Neural cell (in vitro differentiated cells): ENCODE measurements at regions not wholly inside any gene's neighbourhood (a gene's known extent, or its start where the extent isn't known, plus 50 kb on each side); places are given as distances from the start of the nearest gene placed in this dataset.

Experiments
- CTCF ChIP-seq: fragments of 450-650 bp; IDR thresholded peaks from 2 replicates; pipeline ENCODE4 v1.5.1; 2014; ENCODE audit warnings: antibody characterized with exemption, mild to moderate bottlenecking, moderate library complexity; ENCODE audit not compliant: poor library complexity, severe bottlenecking
- EP300 ChIP-seq: fragments of 450-650 bp; conservative IDR thresholded peaks from 2 replicates; pipeline ENCODE4 v1.6.1; 2014; ENCODE audit warnings: antibody characterized with exemption, mild to moderate bottlenecking, moderate library complexity; ENCODE audit not compliant: poor library complexity, severe bottlenecking
- EZH2 ChIP-seq: fragments of 200-600, 300-800 bp; shearing (Covaris generic), sonication (generic); IDR thresholded peaks from 2 replicates; pipeline ENCODE4 v1.6.1; 2014; ENCODE audit warnings: antibody characterized with exemption, low read length, borderline replicate concordance, mild to moderate bottlenecking; ENCODE audit not compliant: insufficient read depth, poor library complexity, severe bottlenecking
- MXI1 ChIP-seq: fragments of 450-650 bp; conservative IDR thresholded peaks from 2 replicates; pipeline ENCODE4 v1.6.1; 2014; ENCODE audit warnings: antibody characterized with exemption, mild to moderate bottlenecking; ENCODE audit not compliant: poor library complexity, severe bottlenecking
- POLR2AphosphoS5 ChIP-seq: IDR thresholded peaks from 2 replicates; pipeline ENCODE4 v1.6.1; 2012
- REST ChIP-seq: IDR thresholded peaks from 2 replicates; pipeline ENCODE4 v1.6.1; 2012; ENCODE audit warnings: borderline replicate concordance
- SMC3 ChIP-seq: fragments of 450-650 bp; conservative IDR thresholded peaks from 2 replicates; pipeline ENCODE4 v1.6.1; 2014; ENCODE audit warnings: antibody characterized with exemption, mild to moderate bottlenecking, moderate library complexity; ENCODE audit not compliant: poor library complexity

- TF ChIP-seq CTCF: no peak
- no peak for TF ChIP-seq EZH2
- TF ChIP-seq REST: no peak
- no peak for TF ChIP-seq POLR2AphosphoS5
- TF ChIP-seq SMC3: no peak
- TF ChIP-seq EP300: no peak
- TF ChIP-seq MXI1: no peak
Observed at GRCh38 chr7:68173513-68173912, 1176.9 kb downstream of the TYW1 start.
